NT2/D1 (cell line): ENCODE measurements at regions not wholly inside any gene's neighbourhood (a gene's known extent, or its start where the extent isn't known, plus 50 kb on each side); places are given as distances from the start of the nearest gene placed in this dataset.

ENCODE experiments used
- SUZ12 ChIP-seq: IDR thresholded peaks from 2 replicates; pipeline ENCODE4 v1.6.1; 2011; ENCODE audit not compliant: insufficient read length, insufficient read depth; ENCODE audit errors: extremely low read depth
- YY1 ChIP-seq: IDR thresholded peaks from 2 replicates; pipeline ENCODE4 v1.6.1; 2011; ENCODE audit not compliant: insufficient read length, insufficient read depth
- ZNF274 ChIP-seq: IDR thresholded peaks from 2 replicates; pipeline ENCODE4 v1.6.1; 2011; ENCODE audit warnings: mild to moderate bottlenecking, low read depth, low read length

DNA sequence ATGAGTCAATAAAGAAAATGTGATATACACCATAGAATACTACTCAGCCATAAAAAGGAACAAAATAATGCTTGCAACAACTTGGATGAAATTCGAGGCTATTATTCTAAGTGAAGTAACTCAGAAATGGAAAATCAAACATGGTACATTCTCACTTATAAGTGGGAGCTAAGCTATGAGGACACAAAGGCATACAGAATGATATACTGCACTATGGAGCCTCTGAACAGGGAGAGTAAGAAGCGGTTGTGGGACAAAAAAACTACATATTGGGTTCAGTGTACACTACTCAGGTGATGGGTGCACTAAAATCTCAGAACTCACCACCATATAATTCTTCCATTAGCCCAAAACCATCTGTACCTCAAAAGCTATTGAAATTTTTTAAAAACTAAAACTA, 68.8 kb upstream of the AKAP13 start:
- TF ChIP-seq YY1, result no peak
- no peak for TF ChIP-seq SUZ12
- TF ChIP-seq ZNF274, result no peak
